ENCODE measurements at regions not wholly inside any gene's neighbourhood (a gene's known extent, or its start where the extent isn't known, plus 50 kb on each side); places are given as distances from the start of the nearest gene placed in this dataset.

DNA sequence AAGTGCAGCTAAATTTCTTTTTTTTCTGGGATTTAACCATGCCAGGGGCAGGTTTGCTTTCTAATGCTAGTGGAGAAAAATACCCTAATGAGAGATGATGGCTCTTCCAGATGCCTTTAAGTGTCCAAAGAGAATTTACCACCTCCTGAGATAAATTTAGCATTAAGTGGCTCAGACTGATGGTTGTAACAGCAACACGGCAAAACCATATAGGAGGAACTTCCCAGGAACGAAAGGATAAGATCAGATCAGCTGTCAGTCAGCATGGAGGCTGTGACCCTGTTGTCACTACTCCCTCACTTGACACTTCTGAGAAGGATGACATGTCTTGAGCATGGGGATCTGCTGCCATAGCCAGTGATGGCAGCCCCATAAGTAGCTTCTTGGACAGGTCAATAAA is 860.0 kb downstream of the QKI start:
- H3K9me3 ChIP-seq (ENCODE audit: control insufficient read depth, insufficient read depth, low read length), result peaks cover 21% of the 10 kb centered on the region
- ChIA-PET CTCF (interaction anchor here (0.9 kb wide), 1 partner anchor 11 kb away, joined by 6 read pairs; no protein-coding TSS in a partner anchor), POLR2A (ENCODE audit: unreplicated experiment) (no interaction called here)
- DNase-seq (no peak), ATAC-seq (ENCODE audit: low read depth) (no peak)
- H3K18ac ChIP-seq (ENCODE audit: low read depth, low read length), result no peak overlapping the region
- H3K27ac ChIP-seq (ENCODE audit: insufficient read depth, low read length), result no peak overlapping the region
- no TSS peak for BruUV-seq (replicated peaks)
- no peak overlapping the region for H4K8ac ChIP-seq (ENCODE audit: low read depth in 2 of 2, low read length in 2 of 2)
- WGBS, 2 experiments (ENCODE audit: extremely low coverage in 2 of 2, insufficient read length in 1 of 2), result no CpG with 5 or more reads among the region's 2 CpGs
- no peaks in the 10 kb centered on the region for H3K36me3 ChIP-seq (ENCODE audit: control insufficient read depth, insufficient read depth, low read length)
- intact Hi-C loops (cut with micrococcal nuclease), result no loop called here
- no peak overlapping the region for H2BK20ac ChIP-seq (ENCODE audit: low read depth, low read length)
- no peaks in the 10 kb centered on the region for H3K27me3 ChIP-seq (ENCODE audit: control insufficient read depth, insufficient read depth, low read length)
- dilution Hi-C loops (cut with HindIII; ENCODE audit: low sequenced_read_pairs, unreplicated experiment), result no loop called here
- no peak overlapping the region for H2AFZ ChIP-seq (replicated peaks; ENCODE audit: low read length, poor library complexity)
- no peak overlapping the region for H3K14ac ChIP-seq (replicated peaks; ENCODE audit: low read depth, low read length)
- no peak overlapping the region for H3K4me3 ChIP-seq (ENCODE audit: insufficient read depth, low read depth, low read length)
- H3K4me2 ChIP-seq (ENCODE audit: low read depth, low read length), result no peak overlapping the region
- no peaks in the 10 kb centered on the region for H3K4me1 ChIP-seq (ENCODE audit: control insufficient read depth, insufficient read depth, low read length)
- in situ Hi-C loops (cut with MboI; ENCODE audit: low sequenced_read_pairs), result no loop called here
- no peaks in the 10 kb centered on the region for H3K9me1 ChIP-seq (ENCODE audit: insufficient read depth, low read length)
- no peak overlapping the region for H2BK120ac ChIP-seq (ENCODE audit: low read depth, low read length)
- H2AK9ac ChIP-seq (replicated peaks; ENCODE audit: low read depth, low read length, poor library complexity), result no peak overlapping the region
- H3K4ac ChIP-seq (ENCODE audit: low read depth, low read length), result no peak overlapping the region
- no peak overlapping the region for H3K56ac ChIP-seq (ENCODE audit: extremely low read depth, insufficient read depth, low read length)
- no peak overlapping the region for H4K5ac ChIP-seq (ENCODE audit: low read depth, low read length)
- H3K79me1 ChIP-seq (ENCODE audit: low read depth in 1 of 2, low read length in 2 of 2), result no peaks in the 10 kb centered on the region
- H4K20me1 ChIP-seq (ENCODE audit: insufficient read depth, low read length), result no peaks in the 10 kb centered on the region
- no peak overlapping the region for H2BK5ac ChIP-seq (ENCODE audit: low read depth, low read length, poor library complexity, severe bottlenecking)
- H3K23ac ChIP-seq (ENCODE audit: low read depth, low read length), result no peak overlapping the region
- TF ChIP-seq MAFK (IDR thresholded peaks at IDR 0.05; ENCODE audit: low read depth, low read length), result no peak
- no peak for TF ChIP-seq USF2 (IDR thresholded peaks at IDR 0.05; ENCODE audit: low read depth, low read length)
- TF ChIP-seq, protein P1, sequence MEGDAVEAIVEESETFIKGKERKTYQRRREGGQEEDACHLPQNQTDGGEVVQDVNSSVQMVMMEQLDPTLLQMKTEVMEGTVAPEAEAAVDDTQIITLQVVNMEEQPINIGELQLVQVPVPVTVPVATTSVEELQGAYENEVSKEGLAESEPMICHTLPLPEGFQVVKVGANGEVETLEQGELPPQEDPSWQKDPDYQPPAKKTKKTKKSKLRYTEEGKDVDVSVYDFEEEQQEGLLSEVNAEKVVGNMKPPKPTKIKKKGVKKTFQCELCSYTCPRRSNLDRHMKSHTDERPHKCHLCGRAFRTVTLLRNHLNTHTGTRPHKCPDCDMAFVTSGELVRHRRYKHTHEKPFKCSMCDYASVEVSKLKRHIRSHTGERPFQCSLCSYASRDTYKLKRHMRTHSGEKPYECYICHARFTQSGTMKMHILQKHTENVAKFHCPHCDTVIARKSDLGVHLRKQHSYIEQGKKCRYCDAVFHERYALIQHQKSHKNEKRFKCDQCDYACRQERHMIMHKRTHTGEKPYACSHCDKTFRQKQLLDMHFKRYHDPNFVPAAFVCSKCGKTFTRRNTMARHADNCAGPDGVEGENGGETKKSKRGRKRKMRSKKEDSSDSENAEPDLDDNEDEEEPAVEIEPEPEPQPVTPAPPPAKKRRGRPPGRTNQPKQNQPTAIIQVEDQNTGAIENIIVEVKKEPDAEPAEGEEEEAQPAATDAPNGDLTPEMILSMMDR (conservative IDR thresholded peaks at IDR 0.05; ENCODE audit: low read depth, low read length), result no peak
- no peak overlapping the region for H2BK15ac ChIP-seq (ENCODE audit: low read depth, low read length)
- H3K9ac ChIP-seq (ENCODE audit: low read depth, low read length), result no peak overlapping the region
- H4K91ac ChIP-seq (ENCODE audit: insufficient read depth, low read depth, low read length), result no peak overlapping the region
- no peak overlapping the region for H2AK5ac ChIP-seq (ENCODE audit: low read depth, low read length)

Measured in IMR-90 (cell line).